Uterus (tissue), 2 donors: ENCODE measurements at regions not wholly inside any gene's neighbourhood (a gene's known extent, or its start where the extent isn't known, plus 50 kb on each side); places are given as distances from the start of the nearest gene placed in this dataset.

Source experiments
- CTCF ChIP-seq, 4 experiments: fragments of 200-600 bp in 2 of 4; fragments of 450-650 bp in 2 of 4; sonication (generic) in 2 of 4; IDR thresholded peaks; one replicate each; pipeline ENCODE4 v1.5.1; 2016 to 2019; ENCODE audit warnings: antibody characterized with exemption in 4 of 4, mild to moderate bottlenecking in 2 of 4, moderate library complexity in 1 of 4
- POLR2A ChIP-seq, 2 donors: fragments of 450-650 bp; IDR thresholded peaks; one replicate each; pipeline ENCODE4 v1.6.1; 2016; ENCODE audit warnings: antibody characterized with exemption in 2 of 2, mild to moderate bottlenecking in 1 of 2, moderate library complexity in 1 of 2

DNA sequence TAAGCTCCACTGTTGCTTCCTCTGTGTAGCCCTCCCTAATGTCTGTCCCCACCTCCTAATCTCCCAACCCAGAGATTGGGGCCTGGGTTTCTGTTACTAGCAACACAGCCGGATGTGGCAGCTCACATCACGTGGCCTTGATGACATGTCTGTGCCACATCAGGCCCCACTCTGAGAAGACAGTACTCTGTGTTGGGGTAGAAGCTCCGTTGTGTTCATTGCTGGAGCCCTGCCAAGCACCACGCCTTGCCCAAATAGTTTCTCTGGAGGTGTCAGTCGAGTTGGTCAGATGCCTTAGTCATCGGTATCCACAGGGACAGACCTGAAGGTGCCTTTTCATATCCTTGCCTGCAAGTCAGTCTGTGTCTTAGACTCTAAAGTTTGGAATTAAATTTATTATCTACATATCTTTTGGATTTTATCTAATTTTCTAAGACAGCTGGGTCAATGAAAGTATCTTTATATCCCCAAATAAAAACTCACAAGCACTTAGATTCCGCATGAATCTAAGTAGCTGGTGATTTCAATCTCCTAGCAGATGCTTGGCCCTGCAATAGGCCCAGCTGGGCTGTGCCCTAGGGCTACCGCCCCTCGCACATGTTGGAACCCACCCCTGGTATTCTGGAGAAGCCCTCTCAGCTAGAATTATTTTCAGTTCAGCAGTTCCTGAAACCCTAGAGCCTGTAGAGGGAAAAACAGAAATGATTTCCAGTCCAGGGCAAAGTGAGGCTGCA lies 204.0 kb upstream of the TSHZ3 start:
- TF ChIP-seq CTCF (IDR thresholded peaks at IDR 0.05) (no peak), POLR2A (IDR thresholded peaks at IDR 0.05) (no peak)
